Body of pancreas (tissue), 4 donors: ENCODE measurements at regions not wholly inside any gene's neighbourhood (a gene's known extent, or its start where the extent isn't known, plus 50 kb on each side); places are given as distances from the start of the nearest gene placed in this dataset.

Experiments used
- CTCF ChIP-seq, 7 experiments: fragments of 450-650 bp in 4 of 7; fragments of 200-600 bp in 3 of 7; sonication (generic) in 3 of 7; IDR thresholded peaks; one replicate each; pipeline ENCODE4 v1.5.1; 2016 to 2019; ENCODE audit warnings: antibody characterized with exemption in 7 of 7
- POLR2A ChIP-seq, 3 donors: fragments of 450-650 bp; IDR thresholded peaks; one replicate each; pipeline ENCODE4 v1.6.1; 2016; ENCODE audit warnings: antibody characterized with exemption in 3 of 3, mild to moderate bottlenecking in 2 of 3

DNA sequence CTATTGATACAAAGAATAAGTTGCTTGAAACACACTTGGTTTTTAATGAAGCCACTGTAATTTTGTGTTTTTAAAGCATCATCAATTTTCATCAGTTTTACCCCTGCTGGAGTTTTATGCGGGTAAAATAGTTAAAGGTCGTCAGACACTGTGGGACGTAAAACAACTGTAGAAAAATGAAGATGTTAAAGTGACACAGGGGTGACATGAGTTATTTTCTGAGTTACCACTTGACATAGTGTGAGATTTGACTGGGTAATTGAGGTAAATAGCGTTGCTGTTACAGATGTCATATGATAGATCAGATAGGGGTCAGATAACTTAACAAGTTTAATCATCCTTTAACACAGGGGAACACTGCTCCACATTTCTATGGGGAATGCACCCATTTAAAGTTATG is 297.6 kb downstream of the CHL1 start:
- no peak for TF ChIP-seq CTCF (IDR thresholded peaks at IDR 0.05)
- no peak for TF ChIP-seq POLR2A (IDR thresholded peaks at IDR 0.05)
